ENCODE measurements at regions not wholly inside any gene's neighbourhood (a gene's known extent, or its start where the extent isn't known, plus 50 kb on each side); places are given as distances from the start of the nearest gene placed in this dataset.

DNA sequence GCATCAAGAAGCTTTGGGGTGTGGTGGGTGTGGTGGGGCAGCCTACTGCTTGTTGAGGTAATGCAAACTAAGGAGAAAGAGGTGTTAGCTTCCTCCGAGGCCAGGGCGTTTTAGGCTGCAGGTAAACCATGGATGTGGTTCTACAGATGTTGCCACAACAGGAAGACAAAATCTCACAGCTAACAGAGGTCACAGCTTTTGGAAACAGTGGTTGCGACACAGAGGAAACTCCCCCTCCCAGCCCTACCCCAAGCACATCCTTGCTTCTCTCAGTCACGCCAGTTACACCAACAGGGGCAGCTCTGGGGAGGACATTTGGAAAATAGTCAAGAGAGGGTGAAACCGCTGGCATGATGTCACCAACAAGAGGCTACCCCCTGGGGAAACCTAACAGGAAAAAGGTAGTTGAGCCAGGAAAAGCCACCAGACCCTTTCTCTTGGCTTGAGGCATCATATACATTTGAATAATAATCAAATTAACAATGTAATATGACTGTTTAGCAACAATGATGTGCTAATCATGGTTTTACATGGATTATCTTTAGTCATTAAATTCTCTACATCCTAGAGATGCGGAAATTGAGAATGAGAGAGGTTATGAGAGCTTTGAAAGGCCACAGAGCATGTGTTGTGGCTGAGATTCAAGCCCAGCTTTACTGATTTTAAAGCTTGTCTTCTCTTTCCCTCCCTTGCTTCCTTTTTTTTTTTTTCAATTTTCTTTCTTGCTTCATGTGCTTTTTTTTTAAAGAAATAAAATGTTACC lies 82.2 kb upstream of the IL12B start:
- H3K4me1 Mint-ChIP-seq = peaks cover 4% of the 10 kb centered on the region
- H3K36me3 Mint-ChIP-seq = no peaks in the 10 kb centered on the region
- H3K4me3 Mint-ChIP-seq = no peak overlapping the region
- H3K27ac Mint-ChIP-seq = no peak overlapping the region
- DNase-seq (ENCODE audit: low spot score in 2 of 2, unreplicated experiment in 2 of 2) = no peak
- TF ChIP-seq, protein P1, sequence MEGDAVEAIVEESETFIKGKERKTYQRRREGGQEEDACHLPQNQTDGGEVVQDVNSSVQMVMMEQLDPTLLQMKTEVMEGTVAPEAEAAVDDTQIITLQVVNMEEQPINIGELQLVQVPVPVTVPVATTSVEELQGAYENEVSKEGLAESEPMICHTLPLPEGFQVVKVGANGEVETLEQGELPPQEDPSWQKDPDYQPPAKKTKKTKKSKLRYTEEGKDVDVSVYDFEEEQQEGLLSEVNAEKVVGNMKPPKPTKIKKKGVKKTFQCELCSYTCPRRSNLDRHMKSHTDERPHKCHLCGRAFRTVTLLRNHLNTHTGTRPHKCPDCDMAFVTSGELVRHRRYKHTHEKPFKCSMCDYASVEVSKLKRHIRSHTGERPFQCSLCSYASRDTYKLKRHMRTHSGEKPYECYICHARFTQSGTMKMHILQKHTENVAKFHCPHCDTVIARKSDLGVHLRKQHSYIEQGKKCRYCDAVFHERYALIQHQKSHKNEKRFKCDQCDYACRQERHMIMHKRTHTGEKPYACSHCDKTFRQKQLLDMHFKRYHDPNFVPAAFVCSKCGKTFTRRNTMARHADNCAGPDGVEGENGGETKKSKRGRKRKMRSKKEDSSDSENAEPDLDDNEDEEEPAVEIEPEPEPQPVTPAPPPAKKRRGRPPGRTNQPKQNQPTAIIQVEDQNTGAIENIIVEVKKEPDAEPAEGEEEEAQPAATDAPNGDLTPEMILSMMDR (IDR thresholded peaks at IDR 0.05; ENCODE audit: unreplicated experiment) = no peak
- H3K27me3 Mint-ChIP-seq (ENCODE audit: low read depth) = no peaks in the 10 kb centered on the region
- no peaks in the 10 kb centered on the region for H3K9me3 Mint-ChIP-seq

- DNase-seq (ENCODE audit: low spot score in 2 of 2, unreplicated experiment in 2 of 2) = no peak
- TF ChIP-seq, protein P1 (IDR thresholded peaks at IDR 0.05; ENCODE audit: unreplicated experiment) = no peak
- no peaks in the 10 kb centered on the region for H3K9me3 Mint-ChIP-seq
- no peaks in the 10 kb centered on the region for H3K27me3 Mint-ChIP-seq (ENCODE audit: low read depth)
- H3K4me1 Mint-ChIP-seq = peaks cover 4% of the 10 kb centered on the region
- no peak overlapping the region for H3K4me3 Mint-ChIP-seq
- no peaks in the 10 kb centered on the region for H3K36me3 Mint-ChIP-seq
- H3K27ac Mint-ChIP-seq = no peak overlapping the region
These were observed 83.7 kb upstream of the IL12B start for GRCh38 chr5:159414021-159414420.

DNA sequence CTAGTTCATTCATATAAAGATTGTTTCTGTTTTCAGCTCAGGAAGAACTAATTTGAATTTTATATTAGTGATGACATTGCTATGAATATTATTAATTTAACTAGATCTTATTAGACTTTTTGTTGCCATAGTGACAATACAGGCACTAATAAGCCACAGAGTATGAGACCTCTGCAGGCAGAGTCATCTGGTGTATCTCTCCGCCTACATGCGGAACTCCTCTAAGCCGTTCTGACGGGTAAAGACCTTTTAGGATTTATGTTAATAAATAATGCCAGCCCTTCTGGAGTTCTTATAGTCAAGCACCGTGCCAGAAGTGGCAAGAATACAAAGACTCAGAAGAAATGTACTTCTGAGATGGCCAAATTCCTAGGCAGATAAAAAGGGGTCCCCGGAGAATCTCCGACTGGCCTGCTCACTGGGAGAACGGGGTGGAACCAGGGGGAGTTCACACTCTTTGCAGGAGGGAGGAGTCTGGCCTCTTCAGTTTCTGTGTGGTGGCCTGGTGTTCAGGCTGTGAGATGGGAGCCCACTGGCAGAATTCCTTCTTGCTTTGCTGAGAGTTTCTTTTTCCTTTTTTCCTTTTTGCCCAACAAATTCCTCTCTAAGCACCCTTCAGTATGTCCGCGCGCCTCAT lies 85.1 kb upstream of the IL12B start:
- Mint-ChIP-seq H3K36me3 (no peaks in the 10 kb centered on the region), H3K27ac (no peak overlapping the region), H3K27me3 (ENCODE audit: low read depth) (no peaks in the 10 kb centered on the region), H3K4me1 (peaks cover 4% of the 10 kb centered on the region), H3K9me3 (no peaks in the 10 kb centered on the region), H3K4me3 (peak overlapping the region; percentile 13)
- no peak for DNase-seq (ENCODE audit: low spot score in 2 of 2, unreplicated experiment in 2 of 2)
- TF ChIP-seq, protein P1 (IDR thresholded peaks at IDR 0.05; ENCODE audit: unreplicated experiment) = no peak

- Mint-ChIP-seq H3K36me3 (no peaks in the 10 kb centered on the region), H3K9me3 (no peaks in the 10 kb centered on the region), H3K27me3 (ENCODE audit: low read depth) (no peaks in the 10 kb centered on the region), H3K4me3 (no peak overlapping the region), H3K4me1 (peaks cover 4% of the 10 kb centered on the region), H3K27ac (no peak overlapping the region)
- TF ChIP-seq, protein P1 (IDR thresholded peaks at IDR 0.05; ENCODE audit: unreplicated experiment) = no peak
- no peak for DNase-seq (ENCODE audit: low spot score in 2 of 2, unreplicated experiment in 2 of 2)
These were observed 86.2 kb upstream of the IL12B start for GRCh38 chr5:159416438-159416837.

DNA sequence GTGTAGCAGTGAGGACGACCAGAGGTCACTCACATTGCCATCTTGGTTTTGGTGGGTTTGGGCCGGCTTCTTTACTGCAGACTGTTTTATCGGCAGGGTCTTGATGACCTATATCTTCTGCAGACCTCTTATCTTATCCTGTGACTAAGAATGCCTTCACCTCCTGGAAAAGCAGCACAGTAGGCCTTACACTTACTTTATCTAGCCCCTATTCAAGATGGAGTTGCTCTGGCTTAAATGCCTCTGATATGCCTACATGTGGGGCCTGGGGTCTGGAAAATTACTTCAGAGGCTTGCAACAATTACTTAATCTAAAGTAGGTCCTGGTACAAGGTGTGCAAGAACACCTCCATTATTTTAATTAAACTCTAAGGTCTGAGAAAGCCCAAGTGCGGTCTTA lies 86.9 kb upstream of the IL12B start:
- no peak overlapping the region for H3K4me3 Mint-ChIP-seq
- TF ChIP-seq, protein P1 (IDR thresholded peaks at IDR 0.05; ENCODE audit: unreplicated experiment) = no peak
- no peaks in the 10 kb centered on the region for H3K9me3 Mint-ChIP-seq
- H3K27ac Mint-ChIP-seq = no peak overlapping the region
- no peak for DNase-seq (ENCODE audit: low spot score in 2 of 2, unreplicated experiment in 2 of 2)
- H3K36me3 Mint-ChIP-seq = no peaks in the 10 kb centered on the region
- no peaks in the 10 kb centered on the region for H3K27me3 Mint-ChIP-seq (ENCODE audit: low read depth)
- peaks cover 4% of the 10 kb centered on the region for H3K4me1 Mint-ChIP-seq

All from mesothelial cell of epicardium (in vitro differentiated cells).